Neuronal stem cell (in vitro differentiated cells): ENCODE measurements at regions not wholly inside any gene's neighbourhood (a gene's known extent, or its start where the extent isn't known, plus 50 kb on each side); places are given as distances from the start of the nearest gene placed in this dataset.
"Not testable (repeated sequence)": the region's sequence is repeated elsewhere in the genome, so short reads cannot be mapped to it uniquely, and the experiment has no call there.

Experiments
- DNase-seq: peaks from one replicate; pipeline ENCODE4 v3.0.0-alpha.2; 2013; ENCODE audit warnings: low spot score
- H2AFZ ChIP-seq: one replicate; pipeline ENCODE4 v1.6.1; 2013; ENCODE audit warnings: mild to moderate bottlenecking, low read length, inconsistent platforms
- H2AK5ac ChIP-seq: 2 replicates; pipeline ENCODE4 v1.6.1; 2013; ENCODE audit warnings: low read depth, mild to moderate bottlenecking, inconsistent platforms, low read length, moderate library complexity, mixed read lengths
- H2BK120ac ChIP-seq: 2 replicates; pipeline ENCODE4 v1.6.1; 2013; ENCODE audit warnings: low read depth, mild to moderate bottlenecking, inconsistent platforms, low read length, moderate library complexity, mixed read lengths
- H2BK12ac ChIP-seq: one replicate; pipeline ENCODE4 v1.6.1; 2013; ENCODE audit warnings: low read length, inconsistent platforms
- H2BK15ac ChIP-seq: 2 replicates; pipeline ENCODE4 v1.6.1; 2013; ENCODE audit warnings: mild to moderate bottlenecking, low read length, inconsistent platforms, mixed read lengths
- H2BK5ac ChIP-seq: one replicate; pipeline ENCODE4 v1.6.1; 2013; ENCODE audit warnings: inconsistent platforms, mild to moderate bottlenecking, low read length, moderate library complexity
- H3K14ac ChIP-seq: one replicate; pipeline ENCODE4 v1.6.1; 2013; ENCODE audit warnings: low read length, inconsistent platforms
- H3K18ac ChIP-seq: 2 replicates; pipeline ENCODE4 v1.6.1; 2013; ENCODE audit warnings: low read length, inconsistent platforms
- H3K23ac ChIP-seq: 2 replicates; pipeline ENCODE4 v1.6.1; 2013; ENCODE audit warnings: low read depth, mild to moderate bottlenecking, mixed read lengths, low read length, inconsistent platforms; ENCODE audit not compliant: poor library complexity
- H3K27ac ChIP-seq: replicated peaks from 3 replicates; pipeline ENCODE4 v1.5.1; 2013; ENCODE audit warnings: low read length, inconsistent platforms
- H3K27me3 ChIP-seq, 3 experiments: 2 replicates each; pipeline ENCODE4 v1.6.1; 2013; ENCODE audit warnings: low read length in 3 of 3, mild to moderate bottlenecking in 2 of 3, inconsistent platforms in 1 of 3, low read depth in 1 of 3, mixed read lengths in 1 of 3, moderate library complexity in 1 of 3; ENCODE audit not compliant: control insufficient read depth in 3 of 3, insufficient read depth in 3 of 3
- H3K36me3 ChIP-seq, 2 donors: replicated peaks in 1 of 2; 2 replicates each; pipeline ENCODE4 v1.6.1; 2013; ENCODE audit warnings: low read length in 2 of 2; ENCODE audit not compliant: control insufficient read depth in 2 of 2, insufficient read depth in 2 of 2
- H3K4ac ChIP-seq: 2 replicates; pipeline ENCODE4 v1.6.1; 2013; ENCODE audit warnings: inconsistent platforms, mild to moderate bottlenecking, low read length, moderate library complexity
- H3K4me1 ChIP-seq, 2 donors: 1 replicate in 1 of 2; 2 replicates in 1 of 2; pipeline ENCODE4 v1.6.1; 2013; ENCODE audit warnings: low read length in 2 of 2, low read depth in 1 of 2; ENCODE audit not compliant: control insufficient read depth in 2 of 2, insufficient read depth in 1 of 2
- H3K4me2 ChIP-seq: one replicate; pipeline ENCODE4 v1.6.1; 2013; ENCODE audit warnings: mild to moderate bottlenecking, low read length, inconsistent platforms; ENCODE audit not compliant: insufficient read depth, poor library complexity, severe bottlenecking
- H3K4me3 ChIP-seq, 2 donors: 2 replicates each; pipeline ENCODE4 v1.5.1; 2013; ENCODE audit warnings: low read length in 2 of 2, mild to moderate bottlenecking in 2 of 2, inconsistent platforms in 1 of 2, moderate library complexity in 1 of 2
- H3K79me1 ChIP-seq: one replicate; pipeline ENCODE4 v1.6.1; 2013; ENCODE audit warnings: low read depth, mild to moderate bottlenecking, inconsistent platforms, low read length, moderate library complexity
- H3K9ac ChIP-seq: one replicate; pipeline ENCODE4 v1.6.1; 2013; ENCODE audit warnings: mild to moderate bottlenecking, low read depth, low read length, inconsistent platforms; ENCODE audit not compliant: poor library complexity
- H3K9me3 ChIP-seq, 2 donors: replicated peaks in 1 of 2; 2 replicates each; pipeline versions ENCODE3 to v1.6.1; 2013; ENCODE audit warnings: low read length in 2 of 2, mild to moderate bottlenecking in 2 of 2, inconsistent platforms in 1 of 2, low read depth in 1 of 2, mixed read lengths in 1 of 2, moderate library complexity in 1 of 2; ENCODE audit not compliant: control insufficient read depth in 2 of 2, insufficient read depth in 1 of 2
- H4K8ac ChIP-seq: one replicate; pipeline ENCODE4 v1.6.1; 2013; ENCODE audit warnings: low read depth, mild to moderate bottlenecking, inconsistent platforms, low read length, moderate library complexity
- H4K91ac ChIP-seq: one replicate; pipeline ENCODE4 v1.6.1; 2013; ENCODE audit warnings: low read length, low read depth, mild to moderate bottlenecking, inconsistent platforms; ENCODE audit not compliant: poor library complexity
- WGBS, 2 donors: extraction: QIAGEN DNeasy Blood & Tissue Kit; methylation state at CpG; one replicate each; pipeline ENCODE4 v1.1.7; 2013; ENCODE audit warnings: missing lambda C conversion rate in 2 of 2, mixed read lengths in 1 of 2; ENCODE audit not compliant: insufficient read length in 2 of 2, insufficient replicate concordance in 1 of 2; ENCODE audit errors: extremely low coverage in 2 of 2; 5-methylcytosine and 5-hydroxymethylcytosine counted together

DNA sequence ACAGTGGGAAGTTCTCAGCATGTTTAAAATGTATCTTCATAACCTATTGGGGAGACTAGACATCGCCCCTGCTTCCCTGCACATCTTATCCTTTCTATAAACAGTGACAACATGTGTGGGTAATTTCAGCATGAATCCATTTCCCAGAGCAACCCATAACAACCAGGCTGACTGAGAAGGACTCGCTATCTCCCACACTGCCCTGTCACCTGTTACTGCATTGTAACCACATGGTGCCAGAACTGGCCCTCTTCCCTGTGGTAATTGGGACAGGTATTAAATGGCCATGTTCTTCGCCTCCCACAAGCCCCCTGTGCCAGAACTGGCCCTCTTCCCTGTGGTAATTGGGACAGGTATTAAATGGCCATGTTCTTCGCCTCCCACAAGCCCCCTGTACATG lies 71.5 kb upstream of the PPARGC1A start:
- H4K91ac ChIP-seq, H2BK12ac ChIP-seq, DNase-seq, H2BK15ac ChIP-seq, H2AK5ac ChIP-seq, H3K79me1 ChIP-seq, H3K18ac ChIP-seq, H3K23ac ChIP-seq, H3K4me1 ChIP-seq, H4K8ac ChIP-seq, H3K27me3 ChIP-seq, H3K4me3 ChIP-seq, H3K4me2 ChIP-seq, H2BK5ac ChIP-seq, H3K14ac ChIP-seq, H3K4ac ChIP-seq, H2AFZ ChIP-seq, H3K9ac ChIP-seq, H3K27ac ChIP-seq, H3K9me3 ChIP-seq, H3K36me3 ChIP-seq, H2BK120ac ChIP-seq: not testable (repeated sequence)
- no CpG with 5 or more reads among the region's 4 CpGs for WGBS, 2 donors

DNA sequence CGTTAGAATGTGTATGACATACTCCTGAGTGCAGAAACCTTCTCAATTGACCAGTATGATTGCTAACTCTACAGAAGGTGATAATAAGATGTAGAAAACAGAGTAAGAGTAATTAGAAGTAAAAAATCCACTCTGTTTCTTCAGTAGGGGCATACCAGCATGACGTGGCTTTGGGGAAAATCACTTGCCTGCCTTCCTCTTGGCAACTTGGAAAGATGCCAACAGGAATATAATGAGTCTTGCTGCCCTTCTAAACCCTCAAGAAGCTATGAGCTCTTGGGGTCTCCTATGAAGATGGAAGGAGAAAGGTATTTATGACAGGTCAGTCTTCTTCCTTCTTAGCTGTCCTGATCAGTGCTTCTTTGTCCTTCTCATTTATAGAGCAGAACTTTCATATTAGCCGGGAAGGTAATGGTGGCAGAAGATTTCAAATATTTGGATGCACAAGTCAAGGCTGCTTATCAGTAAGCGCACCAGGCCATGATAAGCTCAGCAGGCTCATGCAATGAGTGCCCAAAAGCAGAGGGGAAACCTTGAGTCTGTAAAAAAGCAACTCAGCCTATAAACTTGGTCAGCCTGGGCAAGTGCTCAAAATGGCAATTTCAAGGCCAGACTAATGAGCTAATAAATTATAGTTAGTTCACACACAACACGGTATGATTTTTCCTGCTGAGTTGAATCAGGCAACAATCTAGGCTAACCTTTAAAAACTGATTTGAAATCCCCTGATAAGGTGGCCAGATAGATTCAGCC lies 69.7 kb upstream of the PPARGC1A start:
- no peak overlapping the region for H3K18ac ChIP-seq
- H2BK12ac ChIP-seq = no peak overlapping the region
- no peak overlapping the region for H4K91ac ChIP-seq
- no peak overlapping the region for H3K23ac ChIP-seq
- no peak overlapping the region for H4K8ac ChIP-seq
- H3K36me3 ChIP-seq = no peaks in the 10 kb centered on the region
- no peak for DNase-seq
- no peaks in the 10 kb centered on the region for H3K79me1 ChIP-seq
- H3K9ac ChIP-seq = no peak overlapping the region
- H2AFZ ChIP-seq = no peak overlapping the region
- no peak overlapping the region for H3K27ac ChIP-seq
- no peaks in the 10 kb centered on the region for H3K4me1 ChIP-seq
- H3K14ac ChIP-seq = no peak overlapping the region
- H2AK5ac ChIP-seq = no peak overlapping the region
- WGBS, 2 donors = no CpG with 5 or more reads among the region's 5 CpGs
- H3K4me3 ChIP-seq = no peak overlapping the region
- no peak overlapping the region for H3K4me2 ChIP-seq
- H3K9me3 ChIP-seq = no peaks in the 10 kb centered on the region
- H2BK120ac ChIP-seq = no peak overlapping the region
- no peak overlapping the region for H3K4ac ChIP-seq
- H2BK15ac ChIP-seq = no peak overlapping the region
- H2BK5ac ChIP-seq = no peak overlapping the region
- no peaks in the 10 kb centered on the region for H3K27me3 ChIP-seq

DNA sequence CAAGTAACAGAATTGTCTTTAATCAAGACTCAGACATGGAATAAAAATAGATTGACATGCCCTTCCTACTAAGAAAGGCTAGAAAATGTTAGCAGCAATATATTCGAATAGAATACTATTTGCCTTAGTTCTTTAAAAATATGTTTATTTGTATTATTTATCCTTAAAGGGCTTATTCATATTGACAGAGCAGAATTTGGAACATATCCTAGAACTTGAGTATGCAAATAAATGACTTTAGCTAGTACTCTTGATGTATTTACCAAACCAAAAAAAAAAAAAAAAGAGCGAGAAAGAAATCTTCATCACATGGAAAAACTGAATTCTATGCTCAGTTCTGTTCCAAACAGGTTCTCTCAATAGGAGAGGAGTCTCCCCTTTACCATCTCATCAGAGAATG lies 68.9 kb upstream of the PPARGC1A start:
- Histone ChIP-seq H2BK5ac (no peak overlapping the region), H3K14ac (no peak overlapping the region), H4K91ac (no peak overlapping the region), H3K27me3 (no peaks in the 10 kb centered on the region), H3K79me1 (no peaks in the 10 kb centered on the region), H3K9me3 (no peaks in the 10 kb centered on the region), H4K8ac (no peak overlapping the region), H2BK15ac (no peak overlapping the region), H3K4me3 (no peak overlapping the region), H3K9ac (no peak overlapping the region), H2AK5ac (no peak overlapping the region), H2BK120ac (no peak overlapping the region), H3K4me2 (no peak overlapping the region), H3K4ac (no peak overlapping the region), H2BK12ac (no peak overlapping the region), H2AFZ (no peak overlapping the region), H3K23ac (no peak overlapping the region), H3K4me1 (no peaks in the 10 kb centered on the region), H3K18ac (no peak overlapping the region), H3K36me3 (no peaks in the 10 kb centered on the region), H3K27ac (no peak overlapping the region)
- WGBS, 2 donors = no CpG with 5 or more reads among the region's 2 CpGs
- DNase-seq = no peak

DNA sequence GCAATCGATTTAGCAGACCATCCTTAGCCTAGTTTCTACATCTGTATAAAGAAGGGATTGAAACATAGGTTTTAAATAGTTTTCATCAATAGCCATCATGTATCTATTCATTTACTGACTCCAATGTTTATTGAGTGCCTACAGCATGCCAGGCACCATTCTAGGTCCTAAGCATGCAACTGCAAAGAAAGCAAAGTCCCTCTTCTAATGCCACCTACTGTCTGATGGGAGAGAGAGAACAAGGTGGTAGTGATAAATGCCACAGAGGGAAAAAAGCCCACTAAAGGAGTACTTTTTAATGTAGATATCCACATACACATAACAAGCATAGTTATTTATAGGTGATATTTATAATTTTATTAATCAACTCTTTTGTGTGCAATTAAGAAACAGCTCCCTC lies 67.6 kb upstream of the PPARGC1A start:
- H2BK15ac ChIP-seq = no peak overlapping the region
- no peak overlapping the region for H2BK120ac ChIP-seq
- H2BK12ac ChIP-seq = no peak overlapping the region
- no peak overlapping the region for H2AFZ ChIP-seq
- H3K27ac ChIP-seq = no peak overlapping the region
- no peak overlapping the region for H3K4ac ChIP-seq
- no peak for DNase-seq
- H2AK5ac ChIP-seq = no peak overlapping the region
- H3K18ac ChIP-seq = no peak overlapping the region
- no CpG with 5 or more reads among the region's 1 CpG for WGBS, 2 donors
- H3K36me3 ChIP-seq = no peaks in the 10 kb centered on the region
- no peak overlapping the region for H4K91ac ChIP-seq
- H4K8ac ChIP-seq = no peak overlapping the region
- H2BK5ac ChIP-seq = no peak overlapping the region
- H3K4me2 ChIP-seq = no peak overlapping the region
- no peaks in the 10 kb centered on the region for H3K27me3 ChIP-seq
- H3K9ac ChIP-seq = no peak overlapping the region
- H3K23ac ChIP-seq = no peak overlapping the region
- no peak overlapping the region for H3K14ac ChIP-seq
- H3K4me1 ChIP-seq = no peaks in the 10 kb centered on the region
- H3K9me3 ChIP-seq = no peaks in the 10 kb centered on the region
- H3K79me1 ChIP-seq = no peaks in the 10 kb centered on the region
- no peak overlapping the region for H3K4me3 ChIP-seq
